LNCaP clone FGC (cell line): ENCODE measurements at regions not wholly inside any gene's neighbourhood (a gene's known extent, or its start where the extent isn't known, plus 50 kb on each side); places are given as distances from the start of the nearest gene placed in this dataset.

Source experiments
- DNase-seq: peaks from one replicate; pipeline ENCODE4 v3.0.0-alpha.2; 2011; ENCODE audit warnings: low read depth
- H3K4me3 ChIP-seq: 2 replicates; pipeline ENCODE4 v1.5.1; 2011; ENCODE audit warnings: mild to moderate bottlenecking, low read depth, low read length, control low read depth
- CTCF ChIP-seq: IDR thresholded peaks from 2 replicates; pipeline ENCODE4 v1.5.1; 2012; ENCODE audit warnings: mild to moderate bottlenecking; ENCODE audit not compliant: control insufficient read depth, insufficient read depth; ENCODE audit errors: extremely low read depth

DNA sequence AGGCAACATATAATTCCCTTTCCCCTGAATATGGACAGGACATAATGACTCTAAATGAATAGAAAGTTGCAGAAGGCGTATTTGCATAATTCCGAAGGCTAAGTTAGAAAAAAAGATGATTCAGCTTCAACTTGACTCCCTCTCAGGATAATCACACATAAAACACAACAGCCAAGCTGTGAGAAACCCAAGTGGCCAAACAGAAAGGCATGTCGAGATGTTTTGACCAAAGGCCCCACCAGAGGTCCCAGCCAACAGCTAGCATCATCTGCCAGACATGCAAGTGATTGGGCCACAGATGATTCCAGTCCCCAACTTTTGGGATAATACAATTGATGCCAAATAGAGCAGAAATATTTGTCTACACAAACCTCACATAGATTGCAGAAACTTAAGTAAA lies 444.9 kb downstream of the LTN1 start:
- DNase-seq, result no peak
- H3K4me3 ChIP-seq, result no peak overlapping the region
- no peak for TF ChIP-seq CTCF

DNA sequence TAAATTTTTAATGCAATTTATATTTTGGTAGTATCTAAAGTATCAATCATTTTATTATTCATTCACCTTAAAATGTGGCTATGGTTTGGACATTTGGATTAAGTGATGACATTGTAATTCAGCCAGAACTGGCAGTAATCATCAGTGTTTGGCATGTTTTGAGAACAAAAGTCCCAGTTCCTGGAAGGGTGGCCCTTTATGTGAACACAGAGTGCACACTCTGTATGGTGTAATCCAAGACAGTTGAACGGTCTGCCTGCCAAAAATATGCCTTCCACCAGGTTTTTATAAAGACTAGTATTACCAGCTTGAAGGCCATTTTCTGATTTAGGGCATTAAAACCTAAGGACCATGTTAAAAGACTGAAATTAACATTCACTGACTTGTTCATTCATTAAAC lies 448.7 kb downstream of the LTN1 start:
- H3K4me3 ChIP-seq, result no peak overlapping the region
- TF ChIP-seq CTCF, result no peak
- DNase-seq, result peak; percentile 88

DNA sequence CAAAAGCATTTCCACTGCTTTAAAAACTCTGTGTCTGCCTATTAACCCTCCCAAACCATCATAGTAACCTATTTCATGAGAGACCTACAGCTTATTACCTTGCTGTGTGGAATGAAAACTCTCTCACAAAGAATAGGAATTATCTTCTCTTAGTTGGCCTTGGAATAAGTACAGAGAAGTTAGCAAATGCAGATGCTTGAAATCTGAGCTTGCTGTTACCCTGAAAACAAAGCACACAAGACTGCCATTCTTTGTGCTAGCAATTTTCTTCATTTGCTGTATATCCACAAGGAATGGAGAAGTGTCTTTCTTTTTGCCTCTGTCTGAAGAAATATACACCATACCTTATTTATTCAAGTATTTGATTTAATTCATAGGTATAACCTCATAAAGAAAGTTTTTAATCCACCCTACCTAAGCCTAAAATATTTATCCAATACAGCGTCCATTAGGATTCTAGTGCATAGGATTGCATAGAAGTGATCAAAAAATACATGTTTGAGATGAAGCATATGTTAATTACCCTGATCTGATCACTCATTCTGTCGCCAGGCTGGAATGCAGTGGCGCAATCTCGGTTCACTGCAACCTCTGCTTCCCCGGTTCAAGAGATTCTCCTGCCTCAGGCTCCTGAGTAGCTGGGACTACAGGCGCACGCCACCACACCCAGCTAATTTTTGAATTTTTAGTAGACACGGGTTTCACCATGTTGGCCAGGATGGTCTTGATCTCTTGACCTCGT lies 451.1 kb downstream of the LTN1 start:
- H3K4me3 ChIP-seq, result no peak overlapping the region
- TF ChIP-seq CTCF, result no peak
- no peak for DNase-seq

DNA sequence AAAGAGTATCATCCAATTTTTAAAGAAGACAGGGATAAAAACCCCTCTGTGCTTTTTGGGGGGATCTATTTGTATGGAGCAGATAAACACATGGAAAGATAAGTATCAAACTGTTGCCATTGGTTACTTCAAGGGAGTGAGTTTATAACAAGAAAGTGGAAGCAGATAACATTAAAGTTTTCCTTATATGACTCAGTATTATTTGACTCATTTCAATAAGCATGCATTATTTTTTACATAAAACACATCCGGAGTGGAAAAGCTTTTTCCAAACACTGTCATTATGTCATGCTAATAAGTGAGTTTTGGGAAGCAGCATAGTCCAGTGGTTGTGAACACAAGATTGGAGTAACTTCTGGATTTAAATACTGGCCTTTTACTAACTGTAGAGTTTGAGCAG lies 452.2 kb downstream of the LTN1 start:
- no peak for TF ChIP-seq CTCF
- DNase-seq, result no peak
- H3K4me3 ChIP-seq, result no peak overlapping the region

DNA sequence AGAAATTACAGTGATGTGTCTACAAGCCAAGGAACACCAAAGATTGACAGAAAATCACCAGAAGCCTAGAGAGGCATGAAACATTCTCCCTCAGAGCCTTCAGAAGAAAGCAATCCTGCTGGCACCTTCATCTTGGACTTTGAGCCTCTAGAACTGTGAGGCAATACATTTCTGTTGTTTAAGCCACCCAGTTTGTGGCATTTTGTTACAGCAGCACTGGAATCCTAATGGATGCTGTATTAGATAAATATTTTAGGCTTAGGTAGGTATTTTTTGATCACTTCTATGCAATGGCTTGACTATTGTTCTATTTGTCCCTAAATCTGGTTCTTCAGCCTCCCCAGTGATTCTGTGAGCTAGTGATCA lies 453.1 kb downstream of the LTN1 start:
- no peak for TF ChIP-seq CTCF
- DNase-seq, result no peak
- H3K4me3 ChIP-seq, result no peak overlapping the region

DNA sequence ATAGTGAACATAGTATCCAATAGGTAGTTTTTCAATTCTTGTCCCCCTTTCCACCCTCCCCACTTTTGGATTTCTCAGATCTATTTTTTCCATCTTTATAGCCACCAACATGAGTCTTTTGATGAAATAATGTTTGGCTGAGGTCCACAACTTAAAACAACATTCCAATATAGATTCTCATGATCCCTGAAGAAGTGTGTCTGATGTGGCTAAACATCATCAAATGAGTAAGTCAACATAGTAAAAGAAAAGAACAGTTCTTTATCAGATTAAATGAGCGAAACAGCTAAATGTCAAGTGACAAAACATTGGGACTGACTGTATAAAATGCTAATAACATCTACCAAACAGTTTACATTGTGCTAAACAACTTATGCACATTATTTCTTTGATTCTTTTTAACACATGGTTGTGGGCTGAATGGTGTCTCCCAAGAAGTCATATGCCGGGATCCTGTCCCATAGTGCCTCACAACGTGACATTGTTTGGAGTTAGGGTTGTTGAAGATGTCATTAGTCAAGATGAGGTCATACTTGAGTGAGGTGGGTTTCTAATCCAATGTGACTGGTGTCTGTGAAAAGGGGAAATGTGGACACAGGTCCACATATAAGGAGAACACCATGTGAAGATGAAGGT lies 453.6 kb downstream of the LTN1 start:
- DNase-seq, result peak; percentile 98
- H3K4me3 ChIP-seq, result no peak overlapping the region
- TF ChIP-seq CTCF, result no peak
